NCI-H1436 (cell line): ENCODE measurements at regions not wholly inside any gene's neighbourhood (a gene's known extent, or its start where the extent isn't known, plus 50 kb on each side); places are given as distances from the start of the nearest gene placed in this dataset.

Experiments used
- DNase-seq: peaks from one replicate; lab custom pipeline; 2025; lab: John Stamatoyannopoulos, UW

GRCh38 chr3:9301091-9301490 is 51.6 kb upstream of the SRGAP3 start:
- no peak for DNase-seq

- no peak for DNase-seq
Measured at GRCh38 chr3:9301798-9302197, 52.4 kb upstream of the SRGAP3 start.

GRCh38 chr3:9302425-9303181 is 53.2 kb upstream of the SRGAP3 start:
- DNase-seq = peak; percentile 68

GRCh38 chr3:9308298-9308990 is 54.4 kb upstream of the THUMPD3 start:
- no peak for DNase-seq

GRCh38 chr3:9310043-9310442 is 52.8 kb upstream of the THUMPD3 start:
- DNase-seq = no peak

GRCh38 chr3:9311228-9311627 is 51.6 kb upstream of the THUMPD3 start:
- no peak for DNase-seq
